OCI-LY7 (cell line): ENCODE measurements at regions not wholly inside any gene's neighbourhood (a gene's known extent, or its start where the extent isn't known, plus 50 kb on each side); places are given as distances from the start of the nearest gene placed in this dataset.
"Not testable (repeated sequence)": the region's sequence is repeated elsewhere in the genome, so short reads cannot be mapped to it uniquely, and the experiment has no call there.

Source experiments
- BruUV-seq: library from RNA; stranded (reverse); fragments of 400-500 nt; replicated peaks from 2 replicates; lab custom pipeline; 2021; lab: Mats Ljungman, UMichigan
- CTCF ChIA-PET: fragments of 300-600 bp; sonication (Branson Sonifier 250); formaldehyde crosslinking; loops from one replicate; lab custom pipeline; 2022; ENCODE audit warnings: antibody characterized with exemption; ENCODE audit not compliant: unreplicated experiment; lab: Charles Lee
- POLR2A ChIA-PET: fragments of 300-600 bp; sonication (Branson Sonifier 250); formaldehyde crosslinking; loops from one replicate; lab custom pipeline; 2022; ENCODE audit warnings: antibody characterized with exemption; lab: Charles Lee
- DNase-seq: peaks from one replicate; pipeline ENCODE4 v3.0.0-alpha.2; 2015; ENCODE audit warnings: low spot score
- H2AFZ ChIP-seq: fragments of 200-600 bp; sonication (generic), shearing (Covaris generic); 2 replicates; pipeline ENCODE4 v1.6.1; 2014; ENCODE audit warnings: mild to moderate bottlenecking, antibody characterized with exemption, low read length, moderate library complexity
- H3K27ac ChIP-seq: fragments of 200-600 bp; sonication (generic); 2 replicates; pipeline ENCODE4 v1.5.1; 2014; ENCODE audit warnings: mixed run types, low read depth, mild to moderate bottlenecking, moderate library complexity, low read length, inconsistent platforms; ENCODE audit not compliant: poor library complexity, severe bottlenecking
- H3K36me3 ChIP-seq: fragments of 200-600 bp; sonication (generic); 2 replicates; pipeline ENCODE4 v1.6.1; 2014; ENCODE audit warnings: mild to moderate bottlenecking, antibody characterized with exemption, low read length, moderate library complexity, mixed read lengths; ENCODE audit not compliant: insufficient read depth
- H3K4me1 ChIP-seq: fragments of 200-600 bp; sonication (generic); 2 replicates; pipeline ENCODE4 v1.5.1; 2014; ENCODE audit warnings: mild to moderate bottlenecking, low read length; ENCODE audit not compliant: insufficient read depth, poor library complexity, severe bottlenecking
- H3K4me2 ChIP-seq: fragments of 200-600 bp; sonication (generic); 2 replicates; pipeline ENCODE4 v1.6.1; 2014; ENCODE audit warnings: mild to moderate bottlenecking, low read length
- H3K4me3 ChIP-seq: fragments of 200-600 bp; sonication (generic); 2 replicates; pipeline ENCODE4 v1.5.1; 2014; ENCODE audit warnings: mild to moderate bottlenecking, low read depth, low read length; ENCODE audit not compliant: poor library complexity, severe bottlenecking
- H3K79me2 ChIP-seq: fragments of 200-600 bp; sonication (generic); 2 replicates; pipeline ENCODE4 v1.6.1; 2016; ENCODE audit warnings: low read depth, mild to moderate bottlenecking, low read length, moderate library complexity, mixed read lengths; ENCODE audit not compliant: insufficient read depth
- H3K9me2 ChIP-seq: fragments of 200-600 bp; sonication (generic); 2 replicates; pipeline ENCODE4 v1.6.1; 2016; ENCODE audit warnings: mild to moderate bottlenecking, low read length, mixed read lengths; ENCODE audit not compliant: insufficient read depth
- H3K9me3 ChIP-seq: fragments of 200-600 bp; sonication (generic); 2 replicates; pipeline ENCODE4 v1.6.1; 2014; ENCODE audit warnings: mild to moderate bottlenecking, mixed run types, low read length, mixed read lengths
- H4K20me1 ChIP-seq: fragments of 200-600 bp; sonication (generic); 2 replicates; pipeline ENCODE4 v1.6.1; 2014; ENCODE audit warnings: mild to moderate bottlenecking, antibody characterized with exemption, low read length, moderate library complexity, mixed read lengths; ENCODE audit not compliant: insufficient read depth
- CTCF ChIP-seq: fragments of 200-600 bp; sonication (generic); conservative IDR thresholded peaks from 2 replicates; pipeline ENCODE4 v1.5.1; 2014; ENCODE audit warnings: mild to moderate bottlenecking, antibody characterized with exemption, low read length, moderate library complexity, mixed read lengths
- EZH2phosphoT487 ChIP-seq: fragments of 200-600 bp; sonication (generic); IDR thresholded peaks from 2 replicates; pipeline ENCODE4 v1.6.1; 2018; ENCODE audit warnings: low read depth, borderline replicate concordance, mild to moderate bottlenecking, mixed run types, antibody characterized with exemption, low read length, moderate library complexity, mixed read lengths
- intact Hi-C: fragments of 100-400 bp; cut with micrococcal nuclease; formaldehyde crosslinking; loops from one replicate; pipeline ENCODE4 v1.10.0; 2022; ENCODE audit not compliant: unreplicated experiment

DNA sequence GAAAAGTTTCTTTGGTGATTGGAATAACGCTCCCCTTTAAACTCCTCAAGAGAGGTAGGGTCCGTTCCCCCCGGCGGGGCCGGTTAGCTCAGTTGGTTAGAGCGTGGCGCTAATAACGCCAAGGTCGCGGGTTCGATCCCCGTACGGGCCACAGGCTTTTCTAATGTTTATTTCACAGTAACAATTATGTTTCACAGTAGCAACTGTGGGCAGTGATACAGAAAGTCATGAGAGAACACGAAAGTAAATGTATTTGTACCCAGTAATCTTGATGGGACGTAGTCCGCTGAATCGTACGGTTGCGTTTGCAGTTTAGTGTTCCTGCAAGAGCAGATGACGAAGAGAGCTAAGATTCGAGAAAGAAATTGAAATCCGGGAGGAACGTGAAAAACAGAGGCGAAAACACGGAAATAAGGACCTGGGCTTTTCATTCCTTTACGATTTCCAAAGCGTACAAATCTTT, 505.5 kb downstream of the PRIM2 start:
- H3K9me3 ChIP-seq: no peaks in the 10 kb centered on the region
- H4K20me1 ChIP-seq: no peaks in the 10 kb centered on the region
- no TSS peak for BruUV-seq
- no peak overlapping the region for H3K27ac ChIP-seq
- TF ChIP-seq EZH2phosphoT487 (no peak), CTCF (no peak)
- H3K36me3 ChIP-seq: no peaks in the 10 kb centered on the region
- intact Hi-C loops: no loop called here
- H2AFZ ChIP-seq: no peak overlapping the region
- H3K4me1 ChIP-seq: no peaks in the 10 kb centered on the region
- H3K4me3 ChIP-seq: no peak overlapping the region
- no peaks in the 10 kb centered on the region for H3K9me2 ChIP-seq
- POLR2A ChIA-PET: no interaction called here
- no peak overlapping the region for H3K4me2 ChIP-seq
- H3K79me2 ChIP-seq: no peaks in the 10 kb centered on the region
- DNase-seq: no peak
- CTCF ChIA-PET: no interaction called here

GRCh38 chr6:57837622-57838209, 520.3 kb downstream of the PRIM2 start:
- H3K36me3 ChIP-seq, H3K4me1 ChIP-seq, H3K27ac ChIP-seq, CTCF ChIA-PET, H2AFZ ChIP-seq, H4K20me1 ChIP-seq, H3K9me2 ChIP-seq, H3K4me3 ChIP-seq, POLR2A ChIA-PET, H3K9me3 ChIP-seq, DNase-seq, H3K79me2 ChIP-seq, intact Hi-C loops, H3K4me2 ChIP-seq, BruUV-seq: not testable (repeated sequence)

DNA sequence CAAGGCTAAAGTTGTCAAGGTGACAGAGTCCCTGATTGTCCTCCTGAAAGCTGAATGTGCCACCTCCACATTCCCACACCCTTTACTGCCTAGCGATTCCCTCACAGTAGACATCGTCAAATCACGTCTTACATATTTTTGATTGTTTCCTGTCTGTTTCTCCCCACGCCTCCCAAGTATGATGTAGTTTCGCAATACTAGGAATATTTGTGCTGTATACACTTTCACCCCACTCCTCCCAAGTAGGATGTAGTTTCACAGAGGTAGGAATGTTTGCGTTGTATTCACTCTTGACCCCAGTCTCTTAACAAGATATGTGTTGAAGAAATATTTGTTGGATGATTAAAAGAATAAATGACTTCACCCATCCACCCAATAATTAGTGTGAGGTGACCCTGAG, 524.1 kb downstream of the PRIM2 start:
- CTCF ChIA-PET, H3K36me3 ChIP-seq, intact Hi-C loops, DNase-seq, H3K9me2 ChIP-seq, H3K4me1 ChIP-seq, H3K9me3 ChIP-seq, H3K4me2 ChIP-seq, H3K79me2 ChIP-seq, H2AFZ ChIP-seq, BruUV-seq, H3K27ac ChIP-seq, H3K4me3 ChIP-seq, H4K20me1 ChIP-seq, POLR2A ChIA-PET: not testable (repeated sequence)

DNA sequence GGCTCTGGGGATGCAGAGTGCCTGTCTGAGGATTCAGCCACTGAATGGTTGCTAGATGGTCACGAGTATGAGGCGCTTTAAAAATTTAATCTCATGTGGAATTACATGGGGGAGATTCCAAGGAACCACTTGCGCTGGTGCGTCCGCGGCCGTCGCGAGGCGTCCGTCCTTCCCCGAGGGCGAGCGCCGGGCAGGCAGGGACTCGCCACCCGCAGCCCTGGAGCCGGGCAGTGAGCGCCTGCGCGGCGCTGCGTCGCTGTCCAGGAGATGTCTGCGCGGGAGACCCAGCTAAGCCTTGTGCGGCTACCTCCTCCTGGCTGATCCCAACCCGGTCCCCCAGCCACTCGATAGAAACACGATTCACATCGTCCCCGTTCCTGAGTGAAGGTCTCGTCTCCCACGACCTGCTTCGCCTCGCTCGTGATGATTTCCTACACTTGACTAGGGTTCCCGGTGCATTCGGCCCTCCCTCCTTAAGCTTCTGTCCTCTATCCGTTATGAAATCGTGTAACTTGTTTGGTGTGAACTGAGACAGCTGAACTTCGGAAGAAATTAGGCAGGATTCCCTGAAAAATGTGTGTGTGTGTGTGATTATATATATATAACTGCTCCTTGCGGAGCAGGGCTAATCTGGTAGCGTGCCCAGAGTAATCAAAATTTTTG, 536.4 kb downstream of the PRIM2 start:
- intact Hi-C loops, H3K4me3 ChIP-seq, DNase-seq, H2AFZ ChIP-seq, H3K36me3 ChIP-seq, H3K4me2 ChIP-seq, H3K27ac ChIP-seq, H3K4me1 ChIP-seq, BruUV-seq, H3K79me2 ChIP-seq, POLR2A ChIA-PET, H3K9me3 ChIP-seq, H4K20me1 ChIP-seq, CTCF ChIA-PET, H3K9me2 ChIP-seq: not testable (repeated sequence)

GRCh38 chr6:57860481-57861315, 543.3 kb downstream of the PRIM2 start:
- intact Hi-C loops, POLR2A ChIA-PET, H3K4me1 ChIP-seq: not testable (repeated sequence)

More at GRCh38 chr6:57860481-57861315, 543.3 kb downstream of the PRIM2 start:
- DNase-seq, H3K36me3 ChIP-seq, H4K20me1 ChIP-seq, H3K27ac ChIP-seq, CTCF ChIA-PET, H3K9me2 ChIP-seq, H3K4me2 ChIP-seq, H3K9me3 ChIP-seq, H3K4me3 ChIP-seq, H3K79me2 ChIP-seq, H2AFZ ChIP-seq, BruUV-seq: not testable (repeated sequence)
